NCI-H748 treated with DMSO at 0.1 percent for 48 hours (cell line): ENCODE measurements at regions not wholly inside any gene's neighbourhood (a gene's known extent, or its start where the extent isn't known, plus 50 kb on each side); places are given as distances from the start of the nearest gene placed in this dataset.
"Not testable (repeated sequence)": the region's sequence is repeated elsewhere in the genome, so short reads cannot be mapped to it uniquely, and the experiment has no call there.

Experiments
- DNase-seq: peaks from one replicate; lab custom pipeline; 2025; lab: John Stamatoyannopoulos, UW

GRCh38 chr17:27209316-27209715 is 84.6 kb upstream of the WSB1 start:
- no peak for DNase-seq

GRCh38 chr17:27210809-27211208 is 83.1 kb upstream of the WSB1 start:
- not testable (repeated sequence) for DNase-seq

- DNase-seq: no peak
These were observed 77.1 kb upstream of the WSB1 start for GRCh38 chr17:27216836-27217235.

- DNase-seq: no peak
These were observed 76.3 kb upstream of the WSB1 start for GRCh38 chr17:27217631-27218030.

- no peak for DNase-seq
These were observed 75.9 kb upstream of the WSB1 start for GRCh38 chr17:27218041-27218440.

- no peak for DNase-seq
These were observed 75.0 kb upstream of the WSB1 start for GRCh38 chr17:27218719-27219488.

GRCh38 chr17:27222515-27222914 is 71.4 kb upstream of the WSB1 start:
- no peak for DNase-seq

GRCh38 chr17:27224526-27225315 is 69.2 kb upstream of the WSB1 start:
- no peak for DNase-seq

GRCh38 chr17:27226611-27227230 is 67.2 kb upstream of the WSB1 start:
- no peak for DNase-seq

- no peak for DNase-seq
These were observed 62.9 kb upstream of the WSB1 start for GRCh38 chr17:27230996-27231395.

- no peak for DNase-seq
These were observed 61.6 kb upstream of the WSB1 start for GRCh38 chr17:27232328-27232727.

GRCh38 chr17:27233059-27233458 is 60.9 kb upstream of the WSB1 start:
- no peak for DNase-seq

- DNase-seq: no peak
These were observed 60.1 kb upstream of the WSB1 start for GRCh38 chr17:27233776-27234175.

- peak; percentile 59 for DNase-seq
These were observed 57.1 kb upstream of the WSB1 start for GRCh38 chr17:27236717-27237315.

- DNase-seq: no peak
These were observed 56.0 kb upstream of the WSB1 start for GRCh38 chr17:27237890-27238289.

GRCh38 chr17:27239046-27239445 is 54.9 kb upstream of the WSB1 start:
- no peak for DNase-seq

- no peak for DNase-seq
These were observed 54.3 kb upstream of the WSB1 start for GRCh38 chr17:27239584-27239983.

- no peak for DNase-seq
These were observed 53.7 kb upstream of the WSB1 start for GRCh38 chr17:27240086-27240801.

GRCh38 chr17:27240802-27241155 is 53.1 kb upstream of the WSB1 start:
- DNase-seq: no peak

- DNase-seq: no peak
These were observed 52.5 kb upstream of the WSB1 start for GRCh38 chr17:27241346-27241946.

- no peak for DNase-seq
These were observed 51.0 kb upstream of the WSB1 start for GRCh38 chr17:27242951-27243350.

- no peak for DNase-seq
These were observed 49.9 kb upstream of the WSB1 start for GRCh38 chr17:27244011-27244410.
